Right lobe of liver (tissue), 6 donors: ENCODE measurements at regions not wholly inside any gene's neighbourhood (a gene's known extent, or its start where the extent isn't known, plus 50 kb on each side); places are given as distances from the start of the nearest gene placed in this dataset.
"Not testable (repeated sequence)": the region's sequence is repeated elsewhere in the genome, so short reads cannot be mapped to it uniquely, and the experiment has no call there.

ENCODE experiments used
- ATAC-seq, 4 donors: fragments of 200-7000 bp; cut with Tn5 transposase; one replicate each; pipeline ENCODE4 v1.9.1; 2020; ENCODE audit warnings: mild to moderate bottlenecking in 4 of 4, moderate library complexity in 4 of 4
- DNase-seq, 3 donors: peaks; one replicate each; pipeline ENCODE4 v3.0.0-alpha.2; 2020
- H3K27ac ChIP-seq, 3 donors: fragments of 200-600 bp; one replicate each; pipeline ENCODE4 v1.8.0; 2022
- H3K27me3 ChIP-seq, 2 donors: fragments of 200-600 bp; one replicate each; pipeline ENCODE4 v1.8.0; 2022
- H3K36me3 ChIP-seq, 4 donors: fragments of 200-600 bp; sonication (generic) in 1 of 4; one replicate each; pipeline versions ENCODE4 v1.5.1 to v1.8.0; 2017 to 2022; ENCODE audit warnings: control low read depth in 1 of 4
- H3K4me1 ChIP-seq, 4 donors: fragments of 200-600 bp; sonication (generic) in 1 of 4; one replicate each; pipeline versions ENCODE4 v1.5.1 to v1.8.0; 2017 to 2022; ENCODE audit warnings: control low read depth in 1 of 4
- H3K4me3 ChIP-seq, 3 donors: fragments of 200-600 bp; one replicate each; pipeline ENCODE4 v1.8.0; 2022
- H3K9me3 ChIP-seq, 4 donors: fragments of 200-600 bp; sonication (generic) in 1 of 4; one replicate each; pipeline versions ENCODE4 v1.5.1 to v1.8.0; 2017 to 2022; ENCODE audit warnings: control low read depth in 1 of 4
- CTCF ChIP-seq, 4 donors: fragments of 200-600 bp in 3 of 4; fragments of 450-650 bp in 1 of 4; IDR thresholded peaks; one replicate each; pipeline versions ENCODE4 v1.5.1 to v1.8.0; 2016 to 2022; ENCODE audit warnings: antibody characterized with exemption in 4 of 4, mild to moderate bottlenecking in 2 of 4
- POLR2A ChIP-seq: fragments of 450-650 bp; IDR thresholded peaks from one replicate; pipeline ENCODE4 v1.6.1; 2017; ENCODE audit warnings: antibody characterized with exemption, mild to moderate bottlenecking
- WGBS: methylation state at CpG from one replicate; pipeline ENCODE4 v1.1.6; 2018; ENCODE audit warnings: low coverage, low lambda C conversion rate; ENCODE audit not compliant: insufficient coverage; ENCODE audit errors: missing lambda C conversion rate; 5-methylcytosine and 5-hydroxymethylcytosine counted together
- intact Hi-C, 2 donors: fragments of 100-400 bp; cut with DNase I; formaldehyde crosslinking; loops; one replicate each; pipeline versions ENCODE4 v1.11.2 to v1.14.1; 2022
- donor health status: DM: no; HTN: yes; CAD: no.
- donor health status: DM: no; HTN: no; CAD: no.
- donor health status: DM: no; HTN: no; CAD: no.
- donor health status: DM: no; HTN: yes; CAD: no.
- donor health status: DM: no; HTN: yes; CAD: no.

DNA sequence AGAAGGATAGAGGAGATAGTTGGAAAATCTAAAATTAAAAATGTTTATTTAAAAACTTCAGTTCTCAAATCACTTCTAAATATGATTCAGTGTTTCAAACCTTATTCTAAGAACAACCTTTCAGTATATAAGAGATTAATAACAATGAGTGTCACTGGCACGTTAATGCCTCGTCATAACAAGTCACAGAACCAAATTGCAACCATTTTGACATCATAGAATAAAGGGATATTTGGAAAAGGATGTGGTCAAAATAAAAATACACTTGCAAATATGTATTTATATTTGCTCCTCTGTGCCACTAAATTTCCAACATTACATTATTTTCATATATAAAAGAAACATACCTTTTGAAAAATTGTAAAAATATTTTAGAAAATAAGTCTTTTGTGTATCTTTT, 1090.6 kb downstream of the SUCLG1 start:
- ATAC-seq (no peak), DNase-seq (no peak)
- Histone ChIP-seq H3K36me3 (no peaks in the 10 kb centered on the region), H3K4me1 (peaks cover 0 to 7% (median 3%) of the 10 kb centered on the region in 4 donors), H3K4me3 (no peak overlapping the region), H3K9me3 (no peaks in the 10 kb centered on the region), H3K27ac (no peak overlapping the region), H3K27me3 (no peaks in the 10 kb centered on the region)
- WGBS, result 72% methylated on average over 2 of the region's 2 CpGs
- TF ChIP-seq CTCF (IDR thresholded peaks at IDR 0.05) (no peak), POLR2A (no peak)
- intact Hi-C loops, result no loop called here

DNA sequence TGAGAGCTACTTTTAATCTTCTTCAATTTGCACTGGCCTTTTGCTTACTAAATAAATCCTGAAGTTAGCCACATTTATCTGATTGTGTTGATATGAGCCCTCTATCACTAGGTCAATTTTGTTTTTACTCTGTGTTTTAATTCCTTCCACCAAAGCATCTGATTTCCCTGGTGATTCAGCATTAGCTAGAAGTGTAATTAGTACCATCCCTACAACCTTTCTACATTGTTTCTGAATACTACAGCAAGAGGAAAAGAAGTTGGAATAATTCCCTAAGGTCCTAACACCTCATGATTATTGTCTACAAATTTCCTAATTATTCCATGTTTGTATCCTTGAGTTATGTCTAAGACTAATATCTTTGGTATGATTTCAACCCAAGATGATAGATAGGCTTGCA, 1093.6 kb downstream of the SUCLG1 start:
- H3K27me3 ChIP-seq, result no peaks in the 10 kb centered on the region
- no peaks in the 10 kb centered on the region for H3K4me1 ChIP-seq
- DNase-seq, result no peak
- H3K27ac ChIP-seq, result no peak overlapping the region
- no peak for TF ChIP-seq CTCF (IDR thresholded peaks at IDR 0.05)
- TF ChIP-seq POLR2A, result no peak
- no peaks in the 10 kb centered on the region for H3K36me3 ChIP-seq
- no peak overlapping the region for H3K4me3 ChIP-seq
- no peaks in the 10 kb centered on the region for H3K9me3 ChIP-seq
- no peak for ATAC-seq
- intact Hi-C loops, result no loop called here

DNA sequence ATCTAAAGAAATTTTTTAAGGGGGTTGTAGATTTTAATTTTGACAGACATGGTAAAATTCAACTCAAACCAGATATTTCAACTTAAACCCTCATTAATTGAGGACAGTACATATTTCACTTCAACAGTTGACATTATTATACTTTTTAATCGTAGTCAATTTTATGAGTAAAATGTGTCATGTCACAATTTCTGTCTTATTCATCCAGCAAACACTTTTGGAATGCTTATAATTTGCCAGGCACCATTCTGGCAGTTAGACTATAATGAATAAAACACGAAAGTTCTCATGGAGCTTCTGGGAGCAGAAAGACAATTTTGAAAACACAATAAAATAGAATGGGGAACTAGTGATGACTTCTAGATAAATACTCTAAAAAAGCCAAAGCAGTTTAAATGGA, 1094.8 kb downstream of the SUCLG1 start:
- TF ChIP-seq POLR2A (no peak), CTCF (IDR thresholded peaks at IDR 0.05) (no peak)
- no peaks in the 10 kb centered on the region for H3K9me3 ChIP-seq
- H3K4me1 ChIP-seq, result no peaks in the 10 kb centered on the region
- H3K27me3 ChIP-seq, result no peaks in the 10 kb centered on the region
- no peak overlapping the region for H3K4me3 ChIP-seq
- DNase-seq (no peak), ATAC-seq (no peak)
- intact Hi-C loops, result no loop called here
- H3K36me3 ChIP-seq, result no peaks in the 10 kb centered on the region
- 60% methylated on average over 2 of the region's 2 CpGs for WGBS
- no peak overlapping the region for H3K27ac ChIP-seq

GRCh38 chr2:83363138-83363537, 1095.9 kb downstream of the SUCLG1 start:
- ATAC-seq, H3K9me3 ChIP-seq, intact Hi-C loops, H3K4me1 ChIP-seq, H3K27ac ChIP-seq, DNase-seq, H3K4me3 ChIP-seq, H3K27me3 ChIP-seq, H3K36me3 ChIP-seq: not testable (repeated sequence)

DNA sequence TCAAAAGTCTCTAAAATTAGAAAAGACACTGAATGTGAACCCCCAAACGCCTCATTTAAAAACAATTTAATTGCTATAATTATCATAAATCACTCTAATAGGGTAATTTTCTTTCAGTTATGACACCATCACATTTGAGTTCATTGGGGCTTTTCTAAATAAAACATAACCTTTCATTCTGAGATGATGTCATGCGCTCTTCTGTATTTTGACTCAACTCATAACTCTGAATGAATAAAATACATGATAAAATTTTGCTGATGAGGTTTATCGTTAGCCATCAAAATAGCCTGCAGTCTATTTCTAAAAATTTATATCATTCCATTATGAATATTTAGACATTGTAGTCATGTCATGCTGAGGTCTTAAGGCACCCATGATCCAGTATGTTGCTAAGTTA, 1099.7 kb downstream of the SUCLG1 start:
- ATAC-seq, result no peak
- WGBS, result 81% methylated on average over 3 of the region's 3 CpGs
- no peaks in the 10 kb centered on the region for H3K9me3 ChIP-seq

More for the DNA sequence above, 1099.7 kb downstream of the SUCLG1 start:
- Histone ChIP-seq H3K4me3 (no peak overlapping the region), H3K36me3 (no peaks in the 10 kb centered on the region), H3K27me3 (no peaks in the 10 kb centered on the region), H3K27ac (no peak overlapping the region), H3K4me1 (no peaks in the 10 kb centered on the region)
- no peak for DNase-seq
- TF ChIP-seq CTCF (IDR thresholded peaks at IDR 0.05) (no peak), POLR2A (no peak)
- intact Hi-C loops, result no loop called here
